K562 (cell line): ENCODE measurements at regions not wholly inside any gene's neighbourhood (a gene's known extent, or its start where the extent isn't known, plus 50 kb on each side); places are given as distances from the start of the nearest gene placed in this dataset.

Experiments
- ATF1 ChIP-seq, 2 experiments: fragments of 450-650 bp in 1 of 2; IDR thresholded peaks; 2 replicates each; pipeline ENCODE4 v1.6.1; 2016; ENCODE audit warnings: missing compliant biosample characterization in 1 of 2, missing genetic modification characterization in 1 of 2
- CTCF ChIP-seq, 3 experiments: IDR thresholded peaks in 2 of 3; conservative IDR thresholded peaks in 1 of 3; 2 replicates each; pipeline ENCODE4 v1.5.1; 2011 to 2012; ENCODE audit warnings: low read length in 3 of 3, mild to moderate bottlenecking in 3 of 3, control low read depth in 2 of 3, improper control_type of control experiment in 1 of 3, inconsistent platforms in 1 of 3, low read depth in 1 of 3, mixed read lengths in 1 of 3, moderate library complexity in 1 of 3; ENCODE audit not compliant: insufficient read depth in 2 of 3
- FOXA1 ChIP-seq: fragments of 450-650 bp; IDR thresholded peaks from 2 replicates; pipeline ENCODE4 v1.6.1; 2016; ENCODE audit warnings: mild to moderate bottlenecking, borderline replicate concordance
- MEF2A ChIP-seq: IDR thresholded peaks from 2 replicates; pipeline ENCODE4 v1.6.1; 2011; ENCODE audit warnings: low read depth, mild to moderate bottlenecking, low read length, moderate library complexity; ENCODE audit not compliant: control insufficient read depth
- NBN ChIP-seq: fragments of 450-650 bp; IDR thresholded peaks from 2 replicates; pipeline ENCODE4 v1.6.1; 2016; ENCODE audit warnings: low read depth, mild to moderate bottlenecking
- NR1H2 ChIP-seq: sonication (generic); formaldehyde crosslinking; IDR thresholded peaks from 2 replicates; pipeline ENCODE4 v1.4.0; 2020; ENCODE audit warnings: mild to moderate bottlenecking, missing genetic modification reagents
- POLR2A ChIP-seq: fragments of 450-650 bp; conservative IDR thresholded peaks from 2 replicates; pipeline ENCODE4 v1.6.1; 2016
- PRMT5 ChIP-seq: sonication (generic); formaldehyde crosslinking; IDR thresholded peaks from 2 replicates; pipeline ENCODE4 v1.5.0; 2020; ENCODE audit warnings: missing genetic modification reagents
- SIN3A ChIP-seq, 2 experiments: fragments of 150-350 bp in 1 of 2; IDR thresholded peaks; 2 replicates each; pipeline ENCODE4 v1.6.1; 2011 to 2016; ENCODE audit warnings: borderline replicate concordance in 2 of 2, low read depth in 2 of 2, low read length in 2 of 2, mild to moderate bottlenecking in 2 of 2, moderate library complexity in 2 of 2; ENCODE audit not compliant: control insufficient read depth in 1 of 2
- SREBF1 ChIP-seq: fragments of 150-350 bp; IDR thresholded peaks from 2 replicates; pipeline ENCODE4 v1.6.1; 2014; ENCODE audit warnings: antibody characterized with exemption, low read depth, low read length, borderline replicate concordance
- ZBED1 ChIP-seq: IDR thresholded peaks from 2 replicates; pipeline ENCODE4 v1.6.1; 2014
- ZNF184 ChIP-seq: sonication (generic); formaldehyde crosslinking; IDR thresholded peaks from 2 replicates; pipeline ENCODE4 v1.5.0; 2020; ENCODE audit warnings: missing genetic modification reagents

- TF ChIP-seq FOXA1 (no peak), POLR2A (no peak), NBN (no peak), ZBED1 (no peak), ZNF184 (CRISPR knock-in tag) (no peak), MEF2A (no peak), NR1H2 (no peak), CTCF (IDR thresholded peaks at IDR 0.05 in 2 of 3, conservative IDR thresholded peaks at IDR 0.05 in 1 of 3; ENCODE audit: insufficient read depth in 2 of 3, low read depth in 1 of 3, low read length in 3 of 3) (no peak), ATF1 (CRISPR knock-in tag; IDR thresholded peaks at IDR 0.05) (no peak), ATF1 (tag; IDR thresholded peaks at IDR 0.05) (no peak), SIN3A (IDR thresholded peaks at IDR 0.05; ENCODE audit: borderline replicate concordance in 2 of 2, control insufficient read depth in 1 of 2, low read depth in 2 of 2, low read length in 2 of 2) (no peak), PRMT5 (CRISPR knock-in tag) (no peak), SREBF1 (no peak)
Observed at GRCh38 chr2:57504787-57505186, 541.8 kb upstream of the VRK2 start.
